Upper lobe of left lung (tissue), 6 donors: ENCODE measurements at regions not wholly inside any gene's neighbourhood (a gene's known extent, or its start where the extent isn't known, plus 50 kb on each side); places are given as distances from the start of the nearest gene placed in this dataset.

Source experiments
- ATAC-seq, 2 donors: fragments of 200-7000 bp; cut with Tn5 transposase; one replicate each; pipeline ENCODE4 v1.9.1; 2022; ENCODE audit warnings: mild to moderate bottlenecking in 2 of 2, moderate library complexity in 2 of 2; ENCODE audit not compliant: low FRiP score in 2 of 2
- DNase-seq, 2 donors: peaks; one replicate each; pipeline ENCODE4 v3.0.0-alpha.2; 2019 to 2020
- H3K27ac ChIP-seq, 4 donors: fragments of 200-600 bp; sonication (generic); one replicate each; pipeline ENCODE4 v1.5.1; 2016 to 2019
- H3K27me3 ChIP-seq, 4 donors: fragments of 200-600 bp; sonication (generic); one replicate each; pipeline ENCODE4 v1.5.1; 2017 to 2019
- H3K36me3 ChIP-seq, 4 donors: fragments of 200-600 bp; sonication (generic); one replicate each; pipeline ENCODE4 v1.5.1; 2016 to 2019
- H3K4me1 ChIP-seq, 4 donors: fragments of 200-600 bp; sonication (generic); one replicate each; pipeline ENCODE4 v1.5.1; 2018 to 2019
- H3K4me3 ChIP-seq, 4 donors: fragments of 200-600 bp; sonication (generic); one replicate each; pipeline ENCODE4 v1.5.1; 2017 to 2019; ENCODE audit warnings: mild to moderate bottlenecking in 2 of 4, moderate library complexity in 1 of 4
- H3K9me3 ChIP-seq, 4 donors: fragments of 200-600 bp; sonication (generic); one replicate each; pipeline ENCODE4 v1.5.1; 2018 to 2019
- CTCF ChIP-seq, 6 experiments: fragments of 450-650 bp in 4 of 6; fragments of 200-600 bp in 2 of 6; sonication (generic) in 2 of 6; IDR thresholded peaks; one replicate each; pipeline ENCODE4 v1.5.1; 2016 to 2019; ENCODE audit warnings: antibody characterized with exemption in 6 of 6
- EP300 ChIP-seq, 4 donors: sonication (generic); formaldehyde crosslinking; IDR thresholded peaks; one replicate each; pipeline ENCODE4 v1.5.1; 2017; ENCODE audit warnings: antibody characterized with exemption in 4 of 4, control low read depth in 2 of 4
- POLR2A ChIP-seq, 4 donors: fragments of 450-650 bp; IDR thresholded peaks; one replicate each; pipeline ENCODE4 v1.5.1; 2016 to 2017; ENCODE audit warnings: antibody characterized with exemption in 4 of 4, mild to moderate bottlenecking in 2 of 4
- POLR2AphosphoS5 ChIP-seq, 2 donors: sonication (generic); formaldehyde crosslinking; IDR thresholded peaks; one replicate each; pipeline ENCODE4 v1.5.1; 2017; ENCODE audit warnings: antibody characterized with exemption in 2 of 2
- WGBS, 2 donors: methylation state at CpG; one replicate each; pipeline ENCODE4 v1.1.5; 2017 to 2018; 5-methylcytosine and 5-hydroxymethylcytosine counted together
- donor health status: DM: no; HTN: no; CAD: no; lungs with moderate emphysema.
- donor health status: DM: no; HTN: yes; CAD: no; lungs with severe emphysema.

GRCh38 chr9:105841562-105841961 lies 147.2 kb downstream of the TMEM38B start:
- no peak for TF ChIP-seq EP300 (IDR thresholded peaks at IDR 0.05)
- TF ChIP-seq POLR2A (IDR thresholded peaks at IDR 0.05) = no peak
- TF ChIP-seq POLR2AphosphoS5 (IDR thresholded peaks at IDR 0.05) = no peak
- no peak for TF ChIP-seq CTCF (IDR thresholded peaks at IDR 0.05)
- no peak overlapping the region for H3K4me3 ChIP-seq
- no peaks in the 10 kb centered on the region for H3K4me1 ChIP-seq
- ATAC-seq (no peak), DNase-seq (no peak)
- H3K9me3 ChIP-seq = no peaks in the 10 kb centered on the region
- no peak overlapping the region for H3K27ac ChIP-seq
- H3K36me3 ChIP-seq = no peaks in the 10 kb centered on the region
- no peaks in the 10 kb centered on the region for H3K27me3 ChIP-seq
- WGBS, 2 donors = 88 to 91% methylated on average over 1 of the region's 1 CpG

- no peak for ATAC-seq
Observed at GRCh38 chr9:105842023-105842644, 147.8 kb downstream of the TMEM38B start.

GRCh38 chr9:105846825-105847224 lies 152.5 kb downstream of the TMEM38B start:
- Histone ChIP-seq H3K36me3 (no peaks in the 10 kb centered on the region), H3K9me3 (no peaks in the 10 kb centered on the region), H3K27me3 (no peaks in the 10 kb centered on the region), H3K27ac (no peak overlapping the region), H3K4me3 (no peak overlapping the region), H3K4me1 (no peaks in the 10 kb centered on the region)
- no peak for DNase-seq
- TF ChIP-seq POLR2A (IDR thresholded peaks at IDR 0.05) = no peak
- TF ChIP-seq POLR2AphosphoS5 (IDR thresholded peaks at IDR 0.05) = no peak
- no peak for TF ChIP-seq EP300 (IDR thresholded peaks at IDR 0.05)
- no peak for TF ChIP-seq CTCF (IDR thresholded peaks at IDR 0.05)
- no peak for ATAC-seq
- WGBS, 2 donors = 85 to 86% methylated on average over 1 of the region's 1 CpG

More at GRCh38 chr9:105842023-105842644, 147.8 kb downstream of the TMEM38B start:
- Histone ChIP-seq H3K36me3 (no peaks in the 10 kb centered on the region), H3K4me1 (no peaks in the 10 kb centered on the region), H3K27me3 (no peaks in the 10 kb centered on the region), H3K9me3 (no peaks in the 10 kb centered on the region), H3K27ac (no peak overlapping the region), H3K4me3 (no peak overlapping the region)
- WGBS, 2 donors = 40 to 45% methylated on average over 4 of the region's 4 CpGs
- peak; percentile 47 to 72 (median 66) for TF ChIP-seq CTCF (IDR thresholded peaks at IDR 0.05)
- no peak for TF ChIP-seq POLR2AphosphoS5 (IDR thresholded peaks at IDR 0.05)
- DNase-seq = no peak

GRCh38 chr9:105850852-105851500 lies 156.6 kb downstream of the TMEM38B start:
- Histone ChIP-seq H3K9me3 (no peaks in the 10 kb centered on the region), H3K4me3 (no peak overlapping the region), H3K36me3 (no peaks in the 10 kb centered on the region), H3K27ac (no peak overlapping the region), H3K4me1 (no peaks in the 10 kb centered on the region), H3K27me3 (no peaks in the 10 kb centered on the region)
- no peak for TF ChIP-seq POLR2AphosphoS5 (IDR thresholded peaks at IDR 0.05)
- WGBS, 2 donors = 62 to 78% methylated on average over 4 of the region's 4 CpGs
- ATAC-seq (no peak), DNase-seq (no peak)

- no peaks in the 10 kb centered on the region for H3K27me3 ChIP-seq
- DNase-seq (no peak), ATAC-seq (no peak)
- no peaks in the 10 kb centered on the region for H3K4me1 ChIP-seq
- H3K4me3 ChIP-seq = no peak overlapping the region
- H3K27ac ChIP-seq = no peak overlapping the region
- no peak for TF ChIP-seq CTCF (IDR thresholded peaks at IDR 0.05)
- no peak for TF ChIP-seq EP300 (IDR thresholded peaks at IDR 0.05)
- TF ChIP-seq POLR2A (IDR thresholded peaks at IDR 0.05) = no peak
- TF ChIP-seq POLR2AphosphoS5 (IDR thresholded peaks at IDR 0.05) = no peak
- H3K36me3 ChIP-seq = no peaks in the 10 kb centered on the region
- 79 to 80% methylated on average over 1 of the region's 1 CpG for WGBS, 2 donors
- no peaks in the 10 kb centered on the region for H3K9me3 ChIP-seq
Observed at GRCh38 chr9:105854026-105854782, 159.9 kb downstream of the TMEM38B start.
